Erythroblast (primary cell): ENCODE measurements at regions not wholly inside any gene's neighbourhood (a gene's known extent, or its start where the extent isn't known, plus 50 kb on each side); places are given as distances from the start of the nearest gene placed in this dataset.

Experiments used
- GATA1 ChIP-seq: IDR thresholded peaks from 2 replicates; pipeline ENCODE4 v1.6.1; 2011; ENCODE audit warnings: low read depth, mild to moderate bottlenecking, control low read depth, low read length, moderate library complexity
- POLR2A ChIP-seq: IDR thresholded peaks from 2 replicates; pipeline ENCODE4 v1.6.1; 2011; ENCODE audit warnings: mild to moderate bottlenecking, low read length

- no peak for TF ChIP-seq POLR2A
- no peak for TF ChIP-seq GATA1
Observed at GRCh38 chr16:85288341-85288868, 176.1 kb upstream of the CIBAR2 start.
